Endothelial cell of umbilical vein (primary cell): ENCODE measurements at regions not wholly inside any gene's neighbourhood (a gene's known extent, or its start where the extent isn't known, plus 50 kb on each side); places are given as distances from the start of the nearest gene placed in this dataset.

ENCODE experiments used
- EZH2 ChIP-seq: IDR thresholded peaks from 2 replicates; pipeline ENCODE4 v1.6.1; 2012; ENCODE audit warnings: borderline replicate concordance, low read depth, mild to moderate bottlenecking, moderate library complexity, low read length, inconsistent platforms; ENCODE audit not compliant: severe bottlenecking
- FOS ChIP-seq: IDR thresholded peaks from 2 replicates; pipeline ENCODE4 v1.6.1; 2011; ENCODE audit warnings: mild to moderate bottlenecking, low read length, moderate library complexity, borderline replicate concordance; ENCODE audit not compliant: insufficient read depth
- GATA2 ChIP-seq: IDR thresholded peaks from 2 replicates; pipeline ENCODE4 v1.7.0; 2011; ENCODE audit warnings: low read depth, mild to moderate bottlenecking, moderate library complexity, mixed read lengths, low read length; ENCODE audit not compliant: insufficient read length, insufficient read depth
- POLR2A ChIP-seq: IDR thresholded peaks from 2 replicates; pipeline ENCODE4 v1.6.1; 2012; ENCODE audit warnings: low read depth, mild to moderate bottlenecking, control low read depth, low read length
- POLR2AphosphoS5 ChIP-seq: IDR thresholded peaks from 2 replicates; pipeline ENCODE4 v1.6.1; 2012; ENCODE audit warnings: low read depth, mild to moderate bottlenecking, control low read depth, low read length, moderate library complexity; ENCODE audit not compliant: insufficient read depth
- TF ChIP-seq, protein P1 (sequence below), 2 donors: IDR thresholded peaks; 1 replicate in 1 of 2; 2 replicates in 1 of 2; pipeline ENCODE4 v1.5.1; 2011; ENCODE audit warnings: low read length in 2 of 2, mild to moderate bottlenecking in 2 of 2, moderate library complexity in 2 of 2, control low read depth in 1 of 2, inconsistent platforms in 1 of 2, low read depth in 1 of 2; ENCODE audit not compliant: insufficient read depth in 1 of 2; ENCODE audit errors: extremely low read depth in 1 of 2

DNA sequence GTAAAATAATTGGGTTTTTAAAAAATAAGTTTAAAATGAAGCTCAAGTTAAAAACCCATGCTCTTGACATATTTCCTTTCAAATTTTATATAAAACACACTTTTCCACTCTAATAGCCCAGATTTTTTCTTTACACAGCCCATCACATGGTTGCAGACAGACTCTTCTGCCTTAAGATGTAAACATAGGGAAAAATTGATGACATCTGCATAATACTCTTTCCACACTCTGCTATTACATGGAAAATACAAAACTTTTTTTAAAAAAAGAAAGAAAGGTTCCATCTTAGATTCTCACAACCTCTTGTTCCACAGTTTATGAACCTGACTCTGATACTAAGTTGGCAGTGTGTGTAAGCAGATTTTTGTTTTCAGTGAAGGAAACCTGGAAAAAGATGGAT, 120.8 kb upstream of the ZNF648 start:
- TF ChIP-seq, protein P1, sequence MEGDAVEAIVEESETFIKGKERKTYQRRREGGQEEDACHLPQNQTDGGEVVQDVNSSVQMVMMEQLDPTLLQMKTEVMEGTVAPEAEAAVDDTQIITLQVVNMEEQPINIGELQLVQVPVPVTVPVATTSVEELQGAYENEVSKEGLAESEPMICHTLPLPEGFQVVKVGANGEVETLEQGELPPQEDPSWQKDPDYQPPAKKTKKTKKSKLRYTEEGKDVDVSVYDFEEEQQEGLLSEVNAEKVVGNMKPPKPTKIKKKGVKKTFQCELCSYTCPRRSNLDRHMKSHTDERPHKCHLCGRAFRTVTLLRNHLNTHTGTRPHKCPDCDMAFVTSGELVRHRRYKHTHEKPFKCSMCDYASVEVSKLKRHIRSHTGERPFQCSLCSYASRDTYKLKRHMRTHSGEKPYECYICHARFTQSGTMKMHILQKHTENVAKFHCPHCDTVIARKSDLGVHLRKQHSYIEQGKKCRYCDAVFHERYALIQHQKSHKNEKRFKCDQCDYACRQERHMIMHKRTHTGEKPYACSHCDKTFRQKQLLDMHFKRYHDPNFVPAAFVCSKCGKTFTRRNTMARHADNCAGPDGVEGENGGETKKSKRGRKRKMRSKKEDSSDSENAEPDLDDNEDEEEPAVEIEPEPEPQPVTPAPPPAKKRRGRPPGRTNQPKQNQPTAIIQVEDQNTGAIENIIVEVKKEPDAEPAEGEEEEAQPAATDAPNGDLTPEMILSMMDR (IDR thresholded peaks at IDR 0.05; ENCODE audit: extremely low read depth in 1 of 2, insufficient read depth in 1 of 2, low read depth in 1 of 2, low read length in 2 of 2) = no peak
- no peak for TF ChIP-seq POLR2AphosphoS5
- no peak for TF ChIP-seq POLR2A
- TF ChIP-seq FOS = no peak
- no peak for TF ChIP-seq EZH2
- no peak for TF ChIP-seq GATA2
